GM12872 (cell line): ENCODE measurements at regions not wholly inside any gene's neighbourhood (a gene's known extent, or its start where the extent isn't known, plus 50 kb on each side); places are given as distances from the start of the nearest gene placed in this dataset.

Source experiments
- TF ChIP-seq, protein P1 (sequence below): IDR thresholded peaks from 3 replicates; pipeline ENCODE4 v1.5.1; 2011; ENCODE audit warnings: low read depth, mild to moderate bottlenecking, low read length, moderate library complexity; ENCODE audit not compliant: insufficient read depth

DNA sequence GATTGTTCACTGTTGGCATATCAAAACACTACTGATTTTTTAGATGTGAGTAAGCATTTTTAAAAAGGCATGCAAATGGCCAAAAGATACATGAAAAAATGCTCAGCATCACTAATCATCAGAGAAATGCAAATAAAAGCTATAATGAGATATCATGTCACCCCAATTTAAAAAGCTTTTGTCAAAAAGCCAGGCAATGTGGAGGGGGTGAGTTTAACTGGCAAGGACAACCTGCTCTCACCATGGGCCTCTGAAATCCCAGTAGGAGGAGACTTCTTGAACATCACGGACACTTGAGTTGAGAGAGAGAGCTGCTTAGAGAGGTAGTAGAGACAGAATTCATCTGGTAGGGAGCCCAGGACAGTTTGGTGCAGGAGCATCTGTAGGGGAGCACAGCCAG is 347.1 kb upstream of the MPDZ start:
- TF ChIP-seq, protein P1, sequence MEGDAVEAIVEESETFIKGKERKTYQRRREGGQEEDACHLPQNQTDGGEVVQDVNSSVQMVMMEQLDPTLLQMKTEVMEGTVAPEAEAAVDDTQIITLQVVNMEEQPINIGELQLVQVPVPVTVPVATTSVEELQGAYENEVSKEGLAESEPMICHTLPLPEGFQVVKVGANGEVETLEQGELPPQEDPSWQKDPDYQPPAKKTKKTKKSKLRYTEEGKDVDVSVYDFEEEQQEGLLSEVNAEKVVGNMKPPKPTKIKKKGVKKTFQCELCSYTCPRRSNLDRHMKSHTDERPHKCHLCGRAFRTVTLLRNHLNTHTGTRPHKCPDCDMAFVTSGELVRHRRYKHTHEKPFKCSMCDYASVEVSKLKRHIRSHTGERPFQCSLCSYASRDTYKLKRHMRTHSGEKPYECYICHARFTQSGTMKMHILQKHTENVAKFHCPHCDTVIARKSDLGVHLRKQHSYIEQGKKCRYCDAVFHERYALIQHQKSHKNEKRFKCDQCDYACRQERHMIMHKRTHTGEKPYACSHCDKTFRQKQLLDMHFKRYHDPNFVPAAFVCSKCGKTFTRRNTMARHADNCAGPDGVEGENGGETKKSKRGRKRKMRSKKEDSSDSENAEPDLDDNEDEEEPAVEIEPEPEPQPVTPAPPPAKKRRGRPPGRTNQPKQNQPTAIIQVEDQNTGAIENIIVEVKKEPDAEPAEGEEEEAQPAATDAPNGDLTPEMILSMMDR, result no peak

- TF ChIP-seq, protein P1, result no peak
These were observed 342.5 kb upstream of the MPDZ start for GRCh38 chr9:13621872-13622564.

DNA sequence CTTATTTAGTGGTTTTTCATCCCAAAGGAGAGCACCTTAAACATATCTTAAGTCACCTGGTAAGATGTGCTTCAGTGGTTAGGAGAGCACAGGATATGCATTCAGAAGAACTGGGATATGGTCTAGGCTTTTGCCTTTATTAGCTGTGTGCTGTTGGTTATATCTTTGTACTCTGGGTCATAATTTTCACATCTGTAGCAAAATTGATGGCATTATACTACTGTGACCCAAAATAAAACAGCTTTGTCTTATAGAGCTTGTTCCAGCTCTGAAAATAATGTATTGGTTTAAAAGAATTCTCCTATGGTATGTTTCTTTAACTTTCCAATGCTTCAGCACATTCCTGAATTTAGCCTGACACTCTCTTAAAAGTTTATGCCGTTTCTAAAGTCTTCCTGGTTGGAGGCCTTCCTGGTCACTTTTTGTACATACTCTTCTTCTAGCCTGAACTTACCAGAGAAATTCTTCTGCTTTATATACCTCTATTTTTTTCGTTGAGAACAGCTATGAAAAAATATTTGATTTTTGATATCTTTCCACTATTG is 337.1 kb upstream of the MPDZ start:
- TF ChIP-seq, protein P1, result no peak

DNA sequence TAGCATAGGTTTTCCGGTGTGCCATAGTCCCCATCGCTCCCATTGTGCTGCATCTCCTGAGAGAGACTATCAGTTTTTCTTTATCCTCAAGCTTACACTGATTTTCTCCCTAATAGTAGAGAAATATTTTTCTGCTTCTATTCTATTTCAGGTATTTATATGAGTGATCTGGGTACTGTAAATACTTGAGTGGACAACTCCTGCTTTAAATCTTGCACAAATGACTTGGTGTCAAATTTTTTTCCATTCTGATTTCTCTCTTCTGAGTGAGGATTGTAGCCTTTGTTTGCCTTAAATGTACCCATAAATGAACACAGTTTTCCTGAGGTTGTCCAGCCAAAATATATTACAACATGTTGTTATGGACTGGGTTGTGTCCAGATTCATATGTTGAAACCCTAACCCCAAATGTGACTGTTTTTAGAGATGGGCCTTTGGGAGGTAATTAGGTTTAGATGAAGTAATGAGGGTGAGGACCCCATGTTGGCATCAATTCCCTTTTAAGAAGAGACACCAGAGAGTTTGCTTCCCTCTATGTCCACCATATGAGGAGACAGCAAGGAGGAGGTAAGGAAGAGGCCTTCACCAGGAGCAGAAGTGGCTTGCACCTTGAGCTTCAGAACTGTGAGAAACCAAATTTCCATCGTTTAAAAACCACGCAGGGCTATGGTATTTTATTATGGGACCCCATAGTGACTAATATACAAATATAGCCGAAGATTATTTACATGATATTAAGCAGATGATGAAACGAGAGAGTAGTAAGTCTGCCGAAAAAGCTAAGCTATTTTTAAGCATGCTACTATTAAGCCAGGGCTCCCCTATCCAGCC is 336.4 kb upstream of the MPDZ start:
- TF ChIP-seq, protein P1, result no peak

DNA sequence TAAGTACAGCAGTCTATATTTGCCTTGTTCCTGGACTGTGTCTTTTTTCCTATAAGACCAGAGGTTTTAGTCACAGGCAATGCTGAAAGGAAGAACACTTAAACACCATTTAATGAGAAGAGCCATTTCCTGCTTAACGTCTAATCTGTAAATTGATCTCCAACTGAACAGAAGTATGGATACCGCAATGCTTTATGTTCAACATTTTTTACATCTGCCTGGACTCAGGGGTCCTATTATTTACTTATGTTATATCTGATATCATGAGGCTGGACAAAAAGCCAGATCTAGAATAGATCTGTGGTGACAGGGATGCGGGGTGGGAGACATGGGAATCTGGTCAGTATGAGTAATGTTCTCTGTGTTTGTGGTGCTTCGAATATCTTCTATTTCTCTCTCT is 334.6 kb upstream of the MPDZ start:
- TF ChIP-seq, protein P1, result no peak

DNA sequence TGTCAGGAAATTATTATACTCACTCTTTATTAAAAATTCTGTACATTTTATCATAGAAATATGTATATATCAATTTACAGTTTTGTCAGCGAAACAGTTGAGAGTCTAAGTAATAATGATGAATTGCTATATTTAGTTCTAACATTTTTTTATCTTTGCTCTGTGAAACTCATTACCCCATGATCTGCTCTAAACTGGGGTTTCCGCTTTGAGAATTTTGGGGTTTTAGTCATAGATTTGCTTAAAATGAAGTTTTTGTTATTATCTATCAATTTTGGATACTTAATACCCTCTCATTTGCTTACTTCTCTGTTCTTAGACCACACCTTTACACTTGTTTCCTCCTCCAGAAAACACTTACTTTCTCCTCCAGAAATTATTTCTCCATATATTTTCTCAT is 333.8 kb upstream of the MPDZ start:
- TF ChIP-seq, protein P1, result no peak

DNA sequence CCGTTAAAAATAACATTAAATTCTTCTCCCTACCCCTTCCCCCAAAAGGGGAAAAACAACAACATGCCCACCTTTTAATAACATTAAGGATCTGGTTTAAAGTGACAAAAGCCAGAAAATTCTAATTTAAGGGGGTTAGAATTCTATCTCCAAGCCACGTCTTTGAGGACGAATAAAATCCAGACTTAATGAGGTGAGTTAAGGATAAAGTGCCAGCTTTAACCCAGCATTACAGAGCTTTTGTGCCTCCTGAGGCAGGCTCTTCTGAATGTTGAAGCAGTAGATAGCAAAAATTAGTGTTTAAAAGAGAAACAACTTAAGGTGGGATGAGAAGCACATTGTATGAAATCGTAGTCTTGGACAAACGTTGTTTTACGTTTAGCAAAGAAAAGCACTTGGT is 329.0 kb upstream of the MPDZ start:
- TF ChIP-seq, protein P1, result no peak
